BE2C (cell line): ENCODE measurements at regions not wholly inside any gene's neighbourhood (a gene's known extent, or its start where the extent isn't known, plus 50 kb on each side); places are given as distances from the start of the nearest gene placed in this dataset.

Source experiments
- DNase-seq: peaks from one replicate; pipeline ENCODE4 v3.0.0-alpha.2; 2020
- H3K27me3 ChIP-seq: fragments of 250-450 bp; sonication (Bioruptor Pico); 2 replicates; pipeline ENCODE4 v1.5.1; 2020; ENCODE audit warnings: mild to moderate bottlenecking
- H3K36me3 ChIP-seq: fragments of 250-450 bp; sonication (Bioruptor Pico); 2 replicates; pipeline ENCODE4 v1.5.1; 2020; ENCODE audit warnings: mild to moderate bottlenecking
- H3K4me1 ChIP-seq: fragments of 250-450 bp; sonication (Bioruptor Pico); 2 replicates; pipeline ENCODE4 v1.5.1; 2020
- H3K4me3 ChIP-seq: 2 replicates; pipeline ENCODE4 v1.5.1; 2011; ENCODE audit warnings: low read depth, low read length
- H3K9me3 ChIP-seq: fragments of 250-450 bp; sonication (Bioruptor Pico); 2 replicates; pipeline ENCODE4 v1.5.1; 2020
- TF ChIP-seq, protein P1 (sequence below): IDR thresholded peaks from 2 replicates; pipeline ENCODE4 v1.5.1; 2012; ENCODE audit warnings: mild to moderate bottlenecking, low read depth, low read length

DNA sequence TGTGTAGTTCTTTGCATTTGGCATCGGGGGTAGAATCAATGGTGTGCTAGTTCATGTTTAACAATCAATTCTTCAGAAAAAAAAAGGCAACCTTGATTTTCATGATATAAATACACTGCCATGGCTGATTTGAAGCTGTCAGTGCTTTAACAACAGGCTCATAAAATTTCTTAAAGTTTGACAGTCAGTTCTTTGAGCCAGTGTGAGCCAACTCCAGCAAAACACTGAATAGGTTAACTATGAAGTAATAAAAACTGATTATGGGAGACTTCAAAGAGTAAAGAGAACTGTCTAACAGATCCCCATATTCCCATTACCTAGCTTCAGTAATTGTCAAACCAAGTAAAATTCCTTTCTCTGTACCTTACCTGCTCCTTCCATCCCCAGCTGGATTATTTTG, 241.7 kb upstream of the SUCLG2 start:
- TF ChIP-seq, protein P1, sequence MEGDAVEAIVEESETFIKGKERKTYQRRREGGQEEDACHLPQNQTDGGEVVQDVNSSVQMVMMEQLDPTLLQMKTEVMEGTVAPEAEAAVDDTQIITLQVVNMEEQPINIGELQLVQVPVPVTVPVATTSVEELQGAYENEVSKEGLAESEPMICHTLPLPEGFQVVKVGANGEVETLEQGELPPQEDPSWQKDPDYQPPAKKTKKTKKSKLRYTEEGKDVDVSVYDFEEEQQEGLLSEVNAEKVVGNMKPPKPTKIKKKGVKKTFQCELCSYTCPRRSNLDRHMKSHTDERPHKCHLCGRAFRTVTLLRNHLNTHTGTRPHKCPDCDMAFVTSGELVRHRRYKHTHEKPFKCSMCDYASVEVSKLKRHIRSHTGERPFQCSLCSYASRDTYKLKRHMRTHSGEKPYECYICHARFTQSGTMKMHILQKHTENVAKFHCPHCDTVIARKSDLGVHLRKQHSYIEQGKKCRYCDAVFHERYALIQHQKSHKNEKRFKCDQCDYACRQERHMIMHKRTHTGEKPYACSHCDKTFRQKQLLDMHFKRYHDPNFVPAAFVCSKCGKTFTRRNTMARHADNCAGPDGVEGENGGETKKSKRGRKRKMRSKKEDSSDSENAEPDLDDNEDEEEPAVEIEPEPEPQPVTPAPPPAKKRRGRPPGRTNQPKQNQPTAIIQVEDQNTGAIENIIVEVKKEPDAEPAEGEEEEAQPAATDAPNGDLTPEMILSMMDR, result no peak
- Histone ChIP-seq H3K4me1 (no peaks in the 10 kb centered on the region), H3K27me3 (no peaks in the 10 kb centered on the region), H3K9me3 (no peaks in the 10 kb centered on the region), H3K36me3 (no peaks in the 10 kb centered on the region), H3K4me3 (no peak overlapping the region)
- no peak for DNase-seq

DNA sequence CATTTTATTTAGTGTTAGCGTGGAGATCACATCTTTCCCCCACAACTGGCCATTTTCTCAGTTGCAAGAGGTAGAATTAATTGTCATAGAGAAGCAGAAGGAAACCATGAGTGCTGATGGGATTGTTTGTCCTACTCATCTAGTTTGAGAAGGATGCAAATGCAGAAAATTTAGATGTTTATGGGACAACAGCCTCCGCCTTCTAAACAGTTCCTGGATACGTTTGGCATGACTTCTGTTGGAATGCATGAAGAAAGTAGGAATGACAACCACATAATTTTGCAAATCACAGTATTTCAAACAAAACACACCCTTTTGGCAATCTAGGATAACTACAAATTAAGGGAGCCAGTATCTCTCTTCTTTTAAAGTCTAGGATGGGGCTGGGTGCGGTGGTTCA, 240.1 kb upstream of the SUCLG2 start:
- DNase-seq, result no peak
- H3K4me1 ChIP-seq, result no peaks in the 10 kb centered on the region
- no peaks in the 10 kb centered on the region for H3K36me3 ChIP-seq
- H3K9me3 ChIP-seq, result no peaks in the 10 kb centered on the region
- TF ChIP-seq, protein P1, result no peak
- H3K27me3 ChIP-seq, result no peaks in the 10 kb centered on the region
- no peak overlapping the region for H3K4me3 ChIP-seq

DNA sequence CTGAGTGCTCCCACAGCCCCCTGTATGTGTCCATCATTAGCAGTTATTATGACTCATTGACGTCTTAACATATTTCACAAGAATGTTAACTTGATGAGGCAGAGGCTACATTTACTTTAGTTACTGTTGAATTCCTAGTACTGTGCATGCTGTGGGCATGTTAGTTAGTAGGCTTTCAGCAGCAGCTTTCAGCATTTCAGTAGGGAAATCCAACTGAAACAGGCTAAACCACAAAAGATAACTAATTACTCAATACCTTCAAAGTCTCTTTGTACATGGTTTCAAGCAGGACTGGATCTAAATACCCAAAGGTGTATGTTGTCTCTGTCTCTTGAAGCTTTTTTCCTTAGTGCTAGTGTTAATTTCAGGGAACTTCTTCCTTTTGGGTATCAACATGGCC, 229.9 kb upstream of the SUCLG2 start:
- no peaks in the 10 kb centered on the region for H3K27me3 ChIP-seq
- H3K4me1 ChIP-seq, result no peaks in the 10 kb centered on the region
- no peaks in the 10 kb centered on the region for H3K9me3 ChIP-seq
- TF ChIP-seq, protein P1, result no peak
- H3K4me3 ChIP-seq, result no peak overlapping the region
- no peak for DNase-seq
- H3K36me3 ChIP-seq, result no peaks in the 10 kb centered on the region

DNA sequence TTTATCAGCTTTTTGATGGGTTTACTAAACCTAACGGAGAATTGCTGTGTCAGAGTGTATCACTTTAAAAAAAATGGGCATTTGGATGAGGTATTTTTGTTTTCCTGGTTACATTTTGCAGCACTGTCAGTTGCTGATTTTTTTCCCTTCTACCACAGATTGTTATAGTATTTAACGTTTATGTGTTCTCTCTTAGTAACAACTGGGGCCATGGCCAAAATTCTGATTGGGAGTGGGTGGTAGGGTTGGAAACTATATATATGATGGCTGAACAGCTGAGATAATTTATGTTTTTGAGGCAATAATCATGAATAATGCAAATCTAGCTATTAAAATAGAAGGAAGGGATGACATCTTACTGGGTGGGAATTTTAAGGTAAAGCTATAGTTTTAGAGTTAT, 229.4 kb upstream of the SUCLG2 start:
- TF ChIP-seq, protein P1, result no peak
- DNase-seq, result no peak

DNA sequence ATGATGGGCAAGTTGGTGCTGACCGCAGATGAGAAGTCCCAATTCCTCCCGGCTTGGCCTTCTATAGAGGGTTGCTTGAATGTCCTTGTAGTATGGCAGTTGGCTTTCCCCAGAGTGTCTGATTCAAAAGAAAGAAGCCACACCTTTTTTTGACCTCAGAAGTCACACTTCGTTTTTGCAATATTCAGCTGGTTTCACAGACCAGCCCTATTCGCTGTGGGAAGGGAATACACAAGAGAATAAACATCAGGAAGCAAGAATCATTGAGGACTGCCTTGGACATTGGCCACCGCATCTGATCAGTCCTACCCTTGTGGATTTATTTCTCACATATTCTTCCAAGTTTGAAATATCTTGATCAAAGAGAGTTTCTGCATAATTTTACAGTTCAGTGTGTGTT, 228.6 kb upstream of the SUCLG2 start:
- H3K27me3 ChIP-seq, result no peaks in the 10 kb centered on the region
- TF ChIP-seq, protein P1, result no peak
- H3K4me3 ChIP-seq, result no peak overlapping the region
- no peaks in the 10 kb centered on the region for H3K36me3 ChIP-seq
- no peak for DNase-seq
- no peaks in the 10 kb centered on the region for H3K4me1 ChIP-seq
- H3K9me3 ChIP-seq, result no peaks in the 10 kb centered on the region

More for the DNA sequence above, 229.4 kb upstream of the SUCLG2 start:
- H3K27me3 ChIP-seq, result no peaks in the 10 kb centered on the region
- no peaks in the 10 kb centered on the region for H3K36me3 ChIP-seq
- no peak overlapping the region for H3K4me3 ChIP-seq
- H3K4me1 ChIP-seq, result no peaks in the 10 kb centered on the region
- H3K9me3 ChIP-seq, result no peaks in the 10 kb centered on the region

DNA sequence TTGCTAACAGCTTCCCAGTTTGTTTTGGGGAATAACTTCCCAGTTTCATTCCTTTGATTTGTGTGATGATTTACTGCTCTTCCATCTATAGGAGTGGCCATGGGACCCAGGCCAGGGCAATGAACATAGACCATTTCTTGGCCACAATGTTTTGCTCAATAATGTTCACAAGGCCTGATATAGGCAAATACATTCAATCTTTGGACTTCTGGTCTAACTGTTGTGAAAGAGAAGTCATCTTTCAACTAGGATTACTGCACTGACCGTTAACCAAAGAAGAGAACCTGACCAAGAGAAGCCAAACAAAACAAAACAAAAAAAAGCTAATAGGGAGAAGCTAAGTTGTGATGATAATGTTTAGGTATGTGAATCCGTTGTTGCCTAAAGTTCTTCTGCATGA, 221.8 kb upstream of the SUCLG2 start:
- TF ChIP-seq, protein P1, result no peak
- DNase-seq, result no peak

More for the DNA sequence above, 221.8 kb upstream of the SUCLG2 start:
- Histone ChIP-seq H3K36me3 (no peaks in the 10 kb centered on the region), H3K27me3 (no peaks in the 10 kb centered on the region), H3K4me1 (no peaks in the 10 kb centered on the region), H3K4me3 (no peak overlapping the region), H3K9me3 (no peaks in the 10 kb centered on the region)
